NCI-H1436 treated with DMSO at 0.1 percent for 48 hours (cell line): ENCODE measurements at regions not wholly inside any gene's neighbourhood (a gene's known extent, or its start where the extent isn't known, plus 50 kb on each side); places are given as distances from the start of the nearest gene placed in this dataset.
"Not testable (repeated sequence)": the region's sequence is repeated elsewhere in the genome, so short reads cannot be mapped to it uniquely, and the experiment has no call there.

ENCODE experiments used
- DNase-seq: peaks from one replicate; lab custom pipeline; 2025; lab: John Stamatoyannopoulos, UW

DNA sequence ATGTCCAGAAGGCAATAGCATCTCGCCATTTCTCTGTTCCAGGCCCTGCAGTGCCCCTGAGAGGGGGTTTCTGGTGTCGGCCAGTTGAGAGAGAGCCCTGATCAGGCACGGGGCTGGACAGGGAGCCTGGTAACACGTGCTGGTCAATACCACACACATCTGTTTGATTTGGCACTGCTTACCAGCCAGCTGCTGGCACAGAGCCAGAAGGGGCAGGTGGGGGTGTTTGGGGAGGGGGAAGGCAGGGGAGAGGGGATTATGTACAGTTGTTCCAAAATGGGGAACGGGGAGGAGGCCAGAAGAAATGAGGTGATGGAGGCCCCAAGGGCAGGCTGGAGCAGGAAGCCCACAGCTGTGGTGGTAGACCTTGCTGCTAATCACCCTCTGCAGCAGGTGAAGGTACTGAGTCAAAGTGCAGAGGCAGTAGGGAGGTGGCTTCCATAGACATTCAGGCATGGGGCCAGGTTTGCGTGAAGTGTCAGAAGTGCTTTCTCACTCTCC is 153.5 kb upstream of the LPP start:
- no peak for DNase-seq

DNA sequence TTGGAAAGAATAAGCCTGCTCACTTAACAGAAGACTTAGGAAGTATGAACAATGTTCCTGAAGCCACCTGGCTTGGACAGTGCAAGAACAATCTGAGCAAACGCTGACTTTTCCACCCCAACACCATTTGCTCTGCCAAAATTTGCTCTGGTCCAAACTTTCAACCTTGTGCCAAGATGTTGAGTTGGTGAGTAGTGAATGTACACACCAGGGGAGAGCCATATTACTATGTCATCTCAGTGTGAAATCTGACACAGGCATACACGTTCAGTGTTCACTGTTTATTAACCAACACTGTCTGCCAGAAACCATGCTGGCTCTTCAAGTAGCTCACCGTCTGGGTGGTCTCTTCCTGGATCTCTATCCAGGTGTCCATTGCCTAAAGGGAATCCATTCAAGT is 152.9 kb upstream of the LPP start:
- no peak for DNase-seq

- DNase-seq = no peak
Measured at GRCh38 chr3:188001926-188002325, 152.0 kb upstream of the LPP start.

GRCh38 chr3:188002626-188003138 is 151.3 kb upstream of the LPP start:
- no peak for DNase-seq

GRCh38 chr3:188003188-188004171 is 150.5 kb upstream of the LPP start:
- peak; percentile 38 for DNase-seq

DNA sequence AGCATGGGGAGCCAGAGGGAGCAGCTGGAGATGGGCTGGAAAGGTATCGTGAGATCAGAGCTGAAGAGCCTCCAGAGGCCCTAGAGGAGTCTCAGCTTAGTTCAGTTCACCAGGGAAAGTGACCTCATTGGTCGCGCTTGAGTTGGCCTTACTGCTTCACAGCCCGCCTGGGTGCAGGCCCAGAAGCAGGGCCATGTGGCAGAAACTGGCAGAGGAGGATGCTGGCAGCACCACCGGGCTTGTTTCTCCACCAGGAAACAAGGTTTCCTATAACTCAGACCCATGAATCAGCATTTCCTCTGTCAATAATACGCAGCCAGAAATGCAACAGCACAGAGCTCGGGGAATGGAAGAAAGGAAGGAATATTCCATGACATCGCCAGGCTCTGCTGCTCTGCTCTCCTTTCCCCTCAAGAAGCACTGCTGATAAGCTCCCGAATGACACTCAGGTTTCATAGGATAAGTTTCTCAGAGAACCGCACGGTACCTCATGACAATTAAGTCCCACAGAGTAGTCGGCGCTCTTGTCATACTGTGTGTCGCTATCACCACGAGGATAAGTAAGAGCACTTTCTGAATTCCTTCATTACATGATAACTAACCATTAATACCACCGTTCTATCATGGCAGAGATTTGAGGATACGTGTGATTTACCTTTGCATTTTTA is 147.1 kb upstream of the LPP start:
- DNase-seq = no peak

DNA sequence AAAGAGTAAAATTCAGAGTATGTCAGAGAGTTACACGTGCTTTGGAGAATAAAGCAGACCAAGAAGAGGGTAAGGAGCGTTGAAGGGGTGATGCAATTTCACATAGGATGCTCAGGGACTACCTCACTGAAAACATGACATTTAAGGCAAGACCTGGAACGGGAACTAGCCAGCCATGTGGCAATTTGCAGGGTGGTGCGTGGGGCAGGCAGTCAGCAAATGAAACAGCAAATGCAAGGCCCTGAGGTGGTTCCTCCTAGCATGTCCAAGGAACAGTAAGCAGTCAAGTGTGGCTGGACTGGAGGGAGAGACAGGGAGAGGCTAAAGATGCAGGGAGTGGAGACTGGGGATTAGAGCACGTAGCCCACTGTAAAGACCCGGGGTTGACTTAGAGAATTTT is 146.1 kb upstream of the LPP start:
- DNase-seq = no peak

- no peak for DNase-seq
Measured at GRCh38 chr3:188008582-188009213, 145.3 kb upstream of the LPP start.

DNA sequence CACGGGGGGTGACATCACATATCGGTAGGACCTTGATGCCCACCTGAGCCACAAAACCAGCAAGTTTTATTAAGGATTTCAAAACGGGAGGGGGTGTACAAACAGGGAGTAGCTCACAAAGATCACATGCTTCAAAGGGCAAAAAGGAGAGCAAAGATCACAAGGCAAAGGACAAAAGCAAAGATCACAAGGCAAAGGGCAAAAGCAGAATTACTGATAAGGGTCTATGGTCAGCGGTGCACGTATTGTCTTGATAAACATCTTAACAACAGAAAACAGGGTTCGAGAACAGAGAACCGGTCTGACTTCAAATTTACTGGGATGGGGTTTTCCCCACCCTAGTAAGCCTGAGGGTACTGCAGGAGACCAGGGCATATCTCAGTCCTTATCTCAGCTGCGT is 143.5 kb upstream of the LPP start:
- no peak for DNase-seq

DNA sequence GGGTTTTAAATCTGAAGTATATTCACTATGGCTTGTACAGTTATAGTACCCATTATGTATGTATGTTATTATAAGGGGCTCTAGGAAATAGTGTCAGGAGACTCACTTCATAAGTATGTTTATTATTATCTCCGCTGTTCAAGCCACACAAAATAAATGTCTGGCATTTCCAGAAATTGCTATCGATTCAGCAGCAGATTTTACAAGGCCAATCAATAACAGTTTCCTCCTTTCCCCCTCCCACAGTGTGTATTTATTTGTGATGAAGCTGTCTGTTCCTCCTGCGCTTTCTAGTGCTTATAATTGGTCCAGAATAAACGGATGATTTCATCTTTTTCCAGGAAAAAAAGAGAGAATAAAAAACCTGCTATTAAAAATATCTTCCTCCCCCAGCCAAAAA is 134.2 kb upstream of the LPP start:
- no peak for DNase-seq

DNA sequence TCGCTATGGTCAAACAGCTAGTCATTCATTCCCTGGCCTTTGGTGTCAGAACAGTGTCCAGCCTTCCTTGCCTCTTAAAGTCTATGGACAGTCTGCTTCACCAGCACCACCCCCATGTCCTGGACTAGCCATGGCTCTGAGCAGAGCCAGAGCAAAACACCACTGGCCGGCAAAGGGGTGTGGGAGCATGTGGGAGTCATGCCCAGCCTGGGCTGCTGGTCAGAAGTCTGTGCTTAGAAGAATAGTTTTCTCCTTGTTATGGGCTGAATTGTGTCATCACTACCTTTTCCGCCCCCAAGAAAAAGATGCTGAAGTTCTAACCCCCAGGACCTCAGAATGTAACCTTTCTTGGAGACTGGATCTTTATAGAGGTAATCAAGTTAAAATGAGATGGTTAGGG is 132.9 kb upstream of the LPP start:
- no peak for DNase-seq

DNA sequence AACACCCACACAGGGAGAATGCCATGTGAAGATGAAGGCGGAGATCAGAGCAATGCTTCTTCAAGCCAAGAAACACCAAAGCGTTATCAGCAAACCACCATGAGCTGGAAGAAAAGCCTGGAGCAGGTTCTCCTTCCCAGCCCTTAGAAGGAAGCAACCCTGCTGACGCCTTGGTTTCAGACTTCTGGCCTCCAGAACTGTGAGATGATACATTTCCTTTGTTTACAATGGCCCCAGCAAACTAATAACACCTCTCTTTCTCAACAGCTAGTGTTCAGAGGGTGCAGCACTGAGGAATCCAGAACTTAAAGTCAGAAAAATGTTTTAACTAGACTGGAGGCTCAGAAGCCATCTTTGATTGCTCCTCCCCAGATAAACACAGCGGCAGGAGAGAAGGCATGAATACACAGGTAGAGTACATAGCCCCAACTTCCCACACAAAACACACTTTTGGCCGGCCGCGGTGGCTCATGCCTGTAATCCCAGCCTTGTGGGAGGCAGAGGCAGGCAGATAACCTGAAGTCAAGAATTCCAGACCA is 132.4 kb upstream of the LPP start:
- DNase-seq = no peak

- DNase-seq = not testable (repeated sequence)
Measured at GRCh38 chr3:188022902-188023301, 131.1 kb upstream of the LPP start.

DNA sequence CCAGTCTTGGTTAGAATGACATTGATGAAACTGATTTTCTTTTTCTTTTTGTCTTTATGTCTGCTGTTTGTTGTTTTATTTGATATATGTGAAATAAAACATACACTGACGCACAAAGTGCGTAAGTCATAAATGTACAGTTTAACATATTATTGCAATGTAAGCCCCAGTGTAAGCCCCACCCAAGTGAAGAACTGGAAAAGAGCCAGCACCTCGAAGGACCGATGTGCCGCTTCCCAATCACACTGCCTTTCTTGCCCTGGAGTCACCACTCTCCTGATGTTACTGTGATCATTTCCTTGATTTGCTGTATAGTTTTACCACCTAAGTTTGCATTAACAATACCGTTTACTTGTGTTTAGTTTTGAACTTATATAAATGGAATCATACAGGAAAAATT is 128.4 kb upstream of the LPP start:
- no peak for DNase-seq

- DNase-seq = no peak
Measured at GRCh38 chr3:188026191-188026968, 127.6 kb upstream of the LPP start.

DNA sequence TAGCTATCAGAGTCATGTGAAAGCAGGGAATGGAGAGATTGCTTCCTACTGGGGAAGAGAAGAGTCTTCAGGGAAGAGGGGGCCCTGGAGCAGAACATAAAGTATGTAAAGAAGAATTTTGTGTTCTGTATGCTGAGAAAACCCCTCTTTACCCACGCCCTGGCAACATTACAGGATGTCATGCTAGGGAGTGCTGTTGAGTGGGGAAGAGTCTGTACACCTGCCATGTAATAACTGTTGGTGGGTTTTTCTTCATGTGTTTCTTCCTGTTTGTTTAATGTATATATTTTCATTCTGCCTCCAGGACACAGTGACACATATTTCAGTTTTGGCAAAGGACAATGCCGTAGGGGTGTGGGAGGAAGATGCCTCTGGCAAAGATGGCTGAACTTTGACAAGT is 122.8 kb upstream of the LPP start:
- DNase-seq = no peak

DNA sequence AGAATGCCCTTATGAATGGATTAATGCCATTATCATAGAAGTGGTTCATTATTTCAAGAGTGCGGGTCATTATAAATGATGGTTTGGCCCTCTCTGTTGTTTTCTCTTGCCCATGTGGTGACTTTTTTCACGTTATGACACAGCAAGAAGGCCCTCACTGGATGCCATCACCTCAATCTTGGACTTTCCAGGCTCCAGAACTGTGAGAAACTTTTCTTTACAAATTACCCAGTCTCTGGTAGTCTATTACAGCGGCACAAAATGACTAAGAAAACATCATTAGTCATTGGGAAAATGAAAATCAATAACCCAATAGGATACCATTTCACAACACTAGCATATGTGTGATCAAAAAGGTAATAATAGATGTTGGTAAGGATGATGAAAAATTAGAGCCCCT is 119.0 kb upstream of the LPP start:
- DNase-seq = no peak

DNA sequence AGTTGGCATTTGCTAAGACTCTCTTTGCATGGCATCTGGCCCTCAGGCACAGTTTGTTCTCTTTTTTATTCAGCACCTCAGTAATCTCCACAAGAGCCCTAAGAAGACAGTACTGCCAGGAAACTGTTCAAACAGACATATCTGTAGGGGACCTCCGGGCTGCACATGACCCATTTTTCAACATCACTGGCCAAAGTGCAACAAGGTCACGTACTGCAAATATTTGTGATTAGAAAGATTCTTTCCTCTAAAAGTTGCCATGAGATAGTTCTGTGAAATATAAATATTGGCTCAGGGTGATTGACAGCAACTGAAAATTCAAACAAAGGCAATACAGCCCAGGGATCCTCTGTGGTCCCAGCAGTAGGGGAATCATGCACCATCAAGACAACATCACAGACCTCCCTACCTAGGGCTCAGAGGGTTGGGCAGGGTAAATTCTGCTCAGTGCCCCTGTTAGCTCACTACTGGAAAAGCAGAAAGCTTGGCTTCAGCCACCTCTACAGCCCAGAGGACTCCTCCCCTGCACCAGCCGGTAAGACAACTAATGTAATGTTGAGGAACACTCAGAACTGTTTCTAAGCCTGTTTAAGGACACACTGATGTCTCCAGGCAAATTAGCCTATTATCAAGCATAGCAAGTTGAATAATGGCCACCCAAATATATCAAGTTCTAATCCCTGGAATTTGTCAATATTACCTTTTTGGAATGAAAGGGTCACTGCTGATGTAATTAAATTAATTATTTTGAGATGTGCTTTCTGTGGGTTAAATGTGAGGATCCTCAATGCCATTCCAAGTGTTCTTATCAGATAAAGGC is 117.4 kb upstream of the LPP start:
- DNase-seq = no peak

DNA sequence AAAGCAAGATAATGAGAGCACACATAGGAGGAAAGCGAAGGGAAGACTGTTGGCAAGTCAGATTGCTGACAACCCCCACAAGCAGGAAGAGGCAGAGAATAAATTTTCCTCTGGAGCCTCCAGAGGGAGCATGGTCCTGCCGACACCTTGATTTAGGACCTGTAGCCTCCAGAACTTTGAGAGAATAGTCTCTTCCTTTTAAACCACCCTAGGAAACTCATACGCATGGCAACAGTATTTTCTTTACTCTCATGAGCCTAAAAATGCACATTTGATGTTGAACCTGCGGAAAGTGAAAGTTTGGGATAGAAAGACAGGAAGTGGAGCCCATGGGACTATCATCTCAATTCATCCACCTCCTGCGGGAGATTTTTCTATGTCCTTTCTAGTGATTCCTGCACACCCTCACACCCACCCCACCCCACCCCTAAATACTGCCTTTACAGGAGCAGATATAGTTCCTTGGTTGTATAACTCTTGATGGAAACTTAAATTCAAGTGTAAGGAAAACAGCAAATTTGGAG is 116.7 kb upstream of the LPP start:
- DNase-seq = no peak

DNA sequence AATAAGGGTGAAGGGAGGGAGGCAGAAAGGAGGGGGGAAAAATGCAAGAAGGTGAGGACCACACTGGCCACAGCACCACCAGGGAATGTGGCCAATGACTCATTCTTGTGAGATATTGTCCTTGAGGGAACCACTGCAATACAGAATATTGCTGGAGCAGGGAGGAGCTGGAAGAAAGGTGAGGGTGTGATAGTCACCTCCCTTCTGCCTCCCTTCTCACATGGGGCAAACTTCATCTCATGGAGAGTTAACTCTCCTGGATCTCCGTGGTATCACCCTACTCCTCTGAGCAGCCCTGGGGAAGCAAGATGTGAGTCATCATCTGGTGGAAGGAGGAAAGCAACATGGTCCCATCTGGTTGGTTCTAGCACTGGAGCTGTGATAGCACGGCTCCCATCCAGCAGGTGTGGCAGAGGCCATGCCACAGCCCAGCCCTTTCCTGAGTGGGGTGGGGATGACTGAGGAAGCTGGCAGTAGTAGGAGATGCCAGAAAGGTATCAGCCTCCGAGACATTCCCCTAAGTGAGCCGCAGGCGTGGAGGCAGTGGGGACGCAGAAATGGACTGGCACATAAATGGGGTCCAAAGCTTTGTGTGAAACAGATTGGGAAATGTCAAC is 115.9 kb upstream of the LPP start:
- DNase-seq = no peak
